Breast epithelium (tissue), 3 donors: ENCODE measurements at regions not wholly inside any gene's neighbourhood (a gene's known extent, or its start where the extent isn't known, plus 50 kb on each side); places are given as distances from the start of the nearest gene placed in this dataset.

Experiments used
- CTCF ChIP-seq, 3 donors: fragments of 450-650 bp; IDR thresholded peaks; one replicate each; pipeline ENCODE4 v1.5.1; 2016 to 2017; ENCODE audit warnings: antibody characterized with exemption in 3 of 3, mild to moderate bottlenecking in 3 of 3, moderate library complexity in 3 of 3
- POLR2AphosphoS5 ChIP-seq, 3 donors: sonication (generic); formaldehyde crosslinking; IDR thresholded peaks; one replicate each; pipeline ENCODE4 v1.6.1; 2017; ENCODE audit warnings: antibody characterized with exemption in 3 of 3

GRCh38 chr5:66368811-66369210 lies 224.7 kb downstream of the SREK1 start:
- TF ChIP-seq CTCF (IDR thresholded peaks at IDR 0.05): no peak
- TF ChIP-seq POLR2AphosphoS5 (IDR thresholded peaks at IDR 0.05): no peak
